ENCODE measurements at regions not wholly inside any gene's neighbourhood (a gene's known extent, or its start where the extent isn't known, plus 50 kb on each side); places are given as distances from the start of the nearest gene placed in this dataset.
"Not testable (repeated sequence)": the region's sequence is repeated elsewhere in the genome, so short reads cannot be mapped to it uniquely, and the experiment has no call there.

GRCh38 chr3:191919491-191920026 is 458.6 kb downstream of the PYDC2 start:
- no peaks in the 10 kb centered on the region for H3K36me3 Mint-ChIP-seq (ENCODE audit: low read depth)
- H3K9me3 Mint-ChIP-seq = peaks cover 8% of the 10 kb centered on the region
- no peak overlapping the region for H3K4me3 Mint-ChIP-seq (ENCODE audit: low read depth)
- no peak for DNase-seq (ENCODE audit: low spot score)
- H3K27me3 Mint-ChIP-seq (ENCODE audit: low read depth) = no peaks in the 10 kb centered on the region
- no peak overlapping the region for H3K27ac Mint-ChIP-seq
- intact Hi-C loops (cut with micrococcal nuclease) = no loop called here
- H3K4me1 Mint-ChIP-seq (ENCODE audit: low read depth) = no peaks in the 10 kb centered on the region

GRCh38 chr3:191922570-191922969 is 461.6 kb downstream of the PYDC2 start:
- no peak overlapping the region for H3K4me3 Mint-ChIP-seq (ENCODE audit: low read depth)
- no peaks in the 10 kb centered on the region for H3K36me3 Mint-ChIP-seq (ENCODE audit: low read depth)
- no peaks in the 10 kb centered on the region for H3K27me3 Mint-ChIP-seq (ENCODE audit: low read depth)
- H3K27ac Mint-ChIP-seq = no peak overlapping the region
- intact Hi-C loops (cut with micrococcal nuclease) = no loop called here
- H3K4me1 Mint-ChIP-seq (ENCODE audit: low read depth) = no peaks in the 10 kb centered on the region
- peaks cover 15% of the 10 kb centered on the region for H3K9me3 Mint-ChIP-seq
- no peak for DNase-seq (ENCODE audit: low spot score)

DNA sequence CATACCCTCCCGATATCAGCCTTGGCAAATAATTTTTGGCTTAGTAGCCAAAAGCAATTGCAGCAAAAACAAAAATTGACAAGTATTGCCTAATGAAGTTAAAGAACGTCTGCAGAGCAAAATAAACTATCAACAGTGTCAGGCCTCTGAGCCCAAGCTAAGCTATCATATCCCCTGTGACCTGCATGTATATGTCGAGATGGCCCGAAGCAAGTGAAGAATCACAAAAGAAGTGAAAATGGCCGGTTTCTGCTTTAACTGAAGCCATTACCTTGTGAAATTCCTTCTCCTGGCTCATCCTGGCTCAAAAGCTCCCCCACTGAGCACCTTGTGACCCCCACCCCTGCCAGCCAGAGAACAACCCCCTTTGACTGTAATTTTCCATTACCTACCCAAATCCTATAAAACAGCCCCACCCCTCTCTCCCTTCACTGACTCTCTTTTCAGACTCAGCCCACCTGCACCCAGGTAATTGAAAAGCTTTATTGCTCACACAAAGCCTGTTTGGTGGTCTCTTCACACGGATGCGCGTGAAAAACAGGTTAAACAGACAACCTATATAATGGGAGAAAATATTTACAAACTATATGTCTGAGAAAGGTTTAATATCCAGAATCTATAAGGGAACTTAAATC is 466.3 kb downstream of the PYDC2 start:
- H3K9me3 Mint-ChIP-seq = peaks cover 25% of the 10 kb centered on the region
- H3K4me1 Mint-ChIP-seq (ENCODE audit: low read depth); H3K36me3 Mint-ChIP-seq (ENCODE audit: low read depth); H3K27me3 Mint-ChIP-seq (ENCODE audit: low read depth); DNase-seq (ENCODE audit: low spot score); intact Hi-C loops (cut with micrococcal nuclease); H3K27ac Mint-ChIP-seq; H3K4me3 Mint-ChIP-seq (ENCODE audit: low read depth): not testable (repeated sequence)

- H3K4me3 Mint-ChIP-seq (ENCODE audit: low read depth); H3K27ac Mint-ChIP-seq; H3K4me1 Mint-ChIP-seq (ENCODE audit: low read depth); H3K36me3 Mint-ChIP-seq (ENCODE audit: low read depth); H3K27me3 Mint-ChIP-seq (ENCODE audit: low read depth); DNase-seq (ENCODE audit: low spot score); intact Hi-C loops (cut with micrococcal nuclease): not testable (repeated sequence)
- H3K9me3 Mint-ChIP-seq = peaks cover 25% of the 10 kb centered on the region
Observed at GRCh38 chr3:191927998-191928397, 467.0 kb downstream of the PYDC2 start.

DNA sequence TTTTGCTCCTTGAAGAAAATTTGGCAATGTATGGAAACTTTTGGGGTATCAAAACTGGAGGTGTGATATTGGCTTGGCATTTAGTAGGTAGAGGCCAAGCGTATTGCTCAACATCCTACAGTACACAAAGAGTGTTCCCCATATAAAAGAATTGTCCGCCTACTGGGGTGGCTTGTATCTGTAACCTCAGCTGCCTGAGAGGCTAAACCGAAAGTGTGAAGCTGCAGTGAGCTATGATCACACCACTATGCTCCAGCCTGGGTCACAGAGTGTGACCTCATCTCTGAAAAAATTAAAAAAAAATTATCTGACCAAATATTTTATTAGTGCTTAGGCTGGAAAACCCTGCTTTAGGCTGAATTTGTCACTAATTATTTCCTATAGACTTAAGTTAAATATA is 483.9 kb downstream of the PYDC2 start:
- intact Hi-C loops (cut with micrococcal nuclease) = no loop called here
- no peaks in the 10 kb centered on the region for H3K4me1 Mint-ChIP-seq (ENCODE audit: low read depth)
- H3K9me3 Mint-ChIP-seq = no peaks in the 10 kb centered on the region
- H3K4me3 Mint-ChIP-seq (ENCODE audit: low read depth) = no peak overlapping the region
- no peak overlapping the region for H3K27ac Mint-ChIP-seq
- H3K27me3 Mint-ChIP-seq (ENCODE audit: low read depth) = no peaks in the 10 kb centered on the region
- no peak for DNase-seq (ENCODE audit: low spot score)
- no peaks in the 10 kb centered on the region for H3K36me3 Mint-ChIP-seq (ENCODE audit: low read depth)

- Mint-ChIP-seq H3K27me3 (ENCODE audit: low read depth) (no peaks in the 10 kb centered on the region), H3K36me3 (ENCODE audit: low read depth) (no peaks in the 10 kb centered on the region), H3K4me3 (ENCODE audit: low read depth) (no peak overlapping the region), H3K27ac (no peak overlapping the region), H3K9me3 (no peaks in the 10 kb centered on the region), H3K4me1 (ENCODE audit: low read depth) (no peaks in the 10 kb centered on the region)
- DNase-seq (ENCODE audit: low spot score) = no peak
- intact Hi-C loops (cut with micrococcal nuclease) = no loop called here
Observed at GRCh38 chr3:191952186-191952585, 491.2 kb downstream of the PYDC2 start.

GRCh38 chr3:191952609-191953008 is 491.6 kb downstream of the PYDC2 start:
- Mint-ChIP-seq H3K36me3 (ENCODE audit: low read depth) (no peaks in the 10 kb centered on the region), H3K4me3 (ENCODE audit: low read depth) (no peak overlapping the region), H3K9me3 (no peaks in the 10 kb centered on the region), H3K27ac (no peak overlapping the region), H3K4me1 (ENCODE audit: low read depth) (no peaks in the 10 kb centered on the region), H3K27me3 (ENCODE audit: low read depth) (no peaks in the 10 kb centered on the region)
- intact Hi-C loops (cut with micrococcal nuclease) = no loop called here
- no peak for DNase-seq (ENCODE audit: low spot score)

- Mint-ChIP-seq H3K9me3 (no peaks in the 10 kb centered on the region), H3K27ac (no peak overlapping the region), H3K4me1 (ENCODE audit: low read depth) (no peaks in the 10 kb centered on the region), H3K27me3 (ENCODE audit: low read depth) (no peaks in the 10 kb centered on the region), H3K36me3 (ENCODE audit: low read depth) (no peaks in the 10 kb centered on the region), H3K4me3 (ENCODE audit: low read depth) (no peak overlapping the region)
- DNase-seq (ENCODE audit: low spot score) = no peak
- intact Hi-C loops (cut with micrococcal nuclease) = no loop called here
Observed at GRCh38 chr3:191958980-191959671, 498.2 kb downstream of the PYDC2 start.

- Mint-ChIP-seq H3K36me3 (ENCODE audit: low read depth) (no peaks in the 10 kb centered on the region), H3K27ac (no peak overlapping the region), H3K27me3 (ENCODE audit: low read depth) (no peaks in the 10 kb centered on the region), H3K9me3 (no peaks in the 10 kb centered on the region), H3K4me3 (ENCODE audit: low read depth) (no peak overlapping the region), H3K4me1 (ENCODE audit: low read depth) (no peaks in the 10 kb centered on the region)
- DNase-seq (ENCODE audit: low spot score) = no peak
- intact Hi-C loops (cut with micrococcal nuclease) = no loop called here
Observed at GRCh38 chr3:191959876-191960413, 499.0 kb downstream of the PYDC2 start.

DNA sequence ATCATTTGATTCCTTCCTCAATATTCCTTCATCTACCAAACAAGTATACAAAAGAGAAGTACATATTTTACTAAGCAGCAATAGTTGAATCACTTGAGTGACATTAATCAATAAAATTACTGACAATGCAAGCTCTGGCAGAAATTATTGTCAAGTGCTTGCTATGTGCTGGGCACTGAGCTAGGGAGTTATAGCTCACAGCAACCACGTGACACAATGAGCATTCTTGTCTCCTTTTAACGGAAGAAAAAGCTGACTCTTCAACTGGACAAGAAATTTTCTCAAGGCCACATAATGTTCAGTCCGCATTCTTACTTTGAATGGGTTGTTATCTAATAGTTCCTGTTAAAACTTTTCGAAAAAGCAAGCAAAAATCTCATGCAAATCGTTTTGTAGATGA is 500.1 kb downstream of the PYDC2 start:
- DNase-seq (ENCODE audit: low spot score) = no peak
- no peaks in the 10 kb centered on the region for H3K9me3 Mint-ChIP-seq
- H3K4me3 Mint-ChIP-seq (ENCODE audit: low read depth) = no peak overlapping the region
- H3K4me1 Mint-ChIP-seq (ENCODE audit: low read depth) = no peaks in the 10 kb centered on the region
- intact Hi-C loops (cut with micrococcal nuclease) = no loop called here
- no peaks in the 10 kb centered on the region for H3K36me3 Mint-ChIP-seq (ENCODE audit: low read depth)
- no peak overlapping the region for H3K27ac Mint-ChIP-seq
- no peaks in the 10 kb centered on the region for H3K27me3 Mint-ChIP-seq (ENCODE audit: low read depth)

DNA sequence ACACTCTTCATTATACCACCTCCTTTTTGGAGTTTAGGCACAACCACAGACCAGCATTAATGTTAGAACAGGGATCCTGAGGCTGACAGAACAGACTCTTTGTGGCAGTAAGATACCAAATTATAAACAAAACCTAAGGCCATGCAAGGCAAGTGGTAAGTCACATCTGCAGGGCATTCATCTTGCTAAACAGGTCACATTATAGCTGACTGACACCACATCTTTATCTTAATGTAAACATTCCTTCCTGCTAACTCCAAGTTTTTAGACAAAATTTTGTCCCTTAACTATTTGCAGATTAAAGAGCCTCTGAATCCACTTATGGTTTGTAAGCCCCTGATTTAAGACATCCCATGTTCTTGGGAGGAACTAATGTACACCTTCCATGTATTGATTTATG is 500.6 kb downstream of the PYDC2 start:
- Mint-ChIP-seq H3K27ac (no peak overlapping the region), H3K36me3 (ENCODE audit: low read depth) (no peaks in the 10 kb centered on the region)
- intact Hi-C loops (cut with micrococcal nuclease) = no loop called here

GRCh38 chr3:191962324-191962723 is 501.4 kb downstream of the PYDC2 start:
- Mint-ChIP-seq H3K36me3 (ENCODE audit: low read depth) (no peaks in the 10 kb centered on the region), H3K4me1 (ENCODE audit: low read depth) (no peaks in the 10 kb centered on the region), H3K27ac (no peak overlapping the region), H3K27me3 (ENCODE audit: low read depth) (no peaks in the 10 kb centered on the region), H3K9me3 (no peaks in the 10 kb centered on the region), H3K4me3 (ENCODE audit: low read depth) (no peak overlapping the region)
- DNase-seq (ENCODE audit: low spot score) = no peak
- intact Hi-C loops (cut with micrococcal nuclease) = no loop called here

More for the DNA sequence above, 500.6 kb downstream of the PYDC2 start:
- Mint-ChIP-seq H3K4me3 (ENCODE audit: low read depth) (no peak overlapping the region), H3K4me1 (ENCODE audit: low read depth) (no peaks in the 10 kb centered on the region), H3K9me3 (no peaks in the 10 kb centered on the region), H3K27me3 (ENCODE audit: low read depth) (no peaks in the 10 kb centered on the region)
- DNase-seq (ENCODE audit: low spot score) = no peak

DNA sequence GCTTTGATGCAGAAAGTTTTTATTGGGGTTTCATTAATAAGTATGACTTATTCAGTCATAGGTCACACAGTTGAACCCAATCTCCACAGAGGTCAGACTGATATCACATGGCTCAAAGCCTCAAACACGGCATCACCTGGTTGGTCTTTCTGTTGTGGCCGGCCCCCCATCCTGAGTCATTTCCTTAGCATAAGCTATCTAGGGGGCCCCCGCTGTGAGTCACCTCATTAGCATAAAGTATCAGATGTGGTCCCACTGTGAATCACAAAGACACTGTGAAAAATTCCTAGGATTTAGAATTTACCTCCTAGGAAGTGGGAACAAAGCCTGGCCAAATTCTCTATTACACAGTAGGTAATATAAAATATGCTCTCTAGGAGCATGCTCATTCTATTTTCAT is 502.2 kb downstream of the PYDC2 start:
- Mint-ChIP-seq H3K27me3 (ENCODE audit: low read depth) (no peaks in the 10 kb centered on the region), H3K4me1 (ENCODE audit: low read depth) (no peaks in the 10 kb centered on the region), H3K4me3 (ENCODE audit: low read depth) (no peak overlapping the region), H3K9me3 (no peaks in the 10 kb centered on the region), H3K36me3 (ENCODE audit: low read depth) (no peaks in the 10 kb centered on the region), H3K27ac (no peak overlapping the region)
- no peak for DNase-seq (ENCODE audit: low spot score)
- intact Hi-C loops (cut with micrococcal nuclease) = no loop called here
